Neural cell (in vitro differentiated cells): ENCODE measurements at regions not wholly inside any gene's neighbourhood (a gene's known extent, or its start where the extent isn't known, plus 50 kb on each side); places are given as distances from the start of the nearest gene placed in this dataset.

Experiments used
- EP300 ChIP-seq: fragments of 450-650 bp; conservative IDR thresholded peaks from 2 replicates; pipeline ENCODE4 v1.6.1; 2014; ENCODE audit warnings: antibody characterized with exemption, mild to moderate bottlenecking, moderate library complexity; ENCODE audit not compliant: poor library complexity, severe bottlenecking
- EZH2 ChIP-seq: fragments of 200-600, 300-800 bp; shearing (Covaris generic), sonication (generic); IDR thresholded peaks from 2 replicates; pipeline ENCODE4 v1.6.1; 2014; ENCODE audit warnings: antibody characterized with exemption, low read length, borderline replicate concordance, mild to moderate bottlenecking; ENCODE audit not compliant: insufficient read depth, poor library complexity, severe bottlenecking
- RAD21 ChIP-seq: fragments of 450-650 bp; conservative IDR thresholded peaks from 2 replicates; pipeline ENCODE4 v1.6.1; 2014; ENCODE audit warnings: antibody characterized with exemption, mild to moderate bottlenecking, moderate library complexity
- SMC3 ChIP-seq: fragments of 450-650 bp; conservative IDR thresholded peaks from 2 replicates; pipeline ENCODE4 v1.6.1; 2014; ENCODE audit warnings: antibody characterized with exemption, mild to moderate bottlenecking, moderate library complexity; ENCODE audit not compliant: poor library complexity
- TAF1 ChIP-seq: IDR thresholded peaks from 2 replicates; pipeline ENCODE4 v1.6.1; 2012; ENCODE audit warnings: low read depth
- TF ChIP-seq, protein P1 (sequence below): fragments of 450-650 bp; IDR thresholded peaks from 2 replicates; pipeline ENCODE4 v1.5.1; 2014; ENCODE audit warnings: antibody characterized with exemption, mild to moderate bottlenecking, moderate library complexity; ENCODE audit not compliant: poor library complexity, severe bottlenecking
- TF ChIP-seq, protein P2 (sequence below): IDR thresholded peaks from 2 replicates; pipeline ENCODE4 v1.6.1; 2012; ENCODE audit warnings: borderline replicate concordance

DNA sequence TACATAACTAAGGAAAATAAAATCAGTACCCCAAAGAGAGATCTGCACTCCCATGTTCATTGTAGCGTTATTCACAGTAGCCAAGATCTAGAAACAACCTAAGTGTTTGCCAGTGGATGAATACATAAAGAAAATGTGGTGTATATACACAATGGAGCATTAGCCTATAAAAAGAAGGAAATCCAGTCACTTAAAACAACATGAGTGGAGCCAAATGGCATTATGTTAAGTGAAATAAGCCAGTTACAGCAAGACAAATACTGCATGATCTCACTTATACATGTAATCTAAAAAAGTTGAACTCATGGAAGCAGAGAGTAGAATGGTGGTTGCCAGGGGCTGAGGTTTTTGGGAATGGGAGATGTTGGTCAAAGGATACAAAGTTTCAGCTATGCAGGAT lies 508.3 kb upstream of the B3GALT2 start:
- no peak for TF ChIP-seq EZH2
- TF ChIP-seq, protein P1, sequence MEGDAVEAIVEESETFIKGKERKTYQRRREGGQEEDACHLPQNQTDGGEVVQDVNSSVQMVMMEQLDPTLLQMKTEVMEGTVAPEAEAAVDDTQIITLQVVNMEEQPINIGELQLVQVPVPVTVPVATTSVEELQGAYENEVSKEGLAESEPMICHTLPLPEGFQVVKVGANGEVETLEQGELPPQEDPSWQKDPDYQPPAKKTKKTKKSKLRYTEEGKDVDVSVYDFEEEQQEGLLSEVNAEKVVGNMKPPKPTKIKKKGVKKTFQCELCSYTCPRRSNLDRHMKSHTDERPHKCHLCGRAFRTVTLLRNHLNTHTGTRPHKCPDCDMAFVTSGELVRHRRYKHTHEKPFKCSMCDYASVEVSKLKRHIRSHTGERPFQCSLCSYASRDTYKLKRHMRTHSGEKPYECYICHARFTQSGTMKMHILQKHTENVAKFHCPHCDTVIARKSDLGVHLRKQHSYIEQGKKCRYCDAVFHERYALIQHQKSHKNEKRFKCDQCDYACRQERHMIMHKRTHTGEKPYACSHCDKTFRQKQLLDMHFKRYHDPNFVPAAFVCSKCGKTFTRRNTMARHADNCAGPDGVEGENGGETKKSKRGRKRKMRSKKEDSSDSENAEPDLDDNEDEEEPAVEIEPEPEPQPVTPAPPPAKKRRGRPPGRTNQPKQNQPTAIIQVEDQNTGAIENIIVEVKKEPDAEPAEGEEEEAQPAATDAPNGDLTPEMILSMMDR = no peak
- TF ChIP-seq RAD21 = no peak
- TF ChIP-seq EP300 = no peak
- no peak for TF ChIP-seq SMC3
- TF ChIP-seq TAF1 = no peak
- TF ChIP-seq, protein P2, sequence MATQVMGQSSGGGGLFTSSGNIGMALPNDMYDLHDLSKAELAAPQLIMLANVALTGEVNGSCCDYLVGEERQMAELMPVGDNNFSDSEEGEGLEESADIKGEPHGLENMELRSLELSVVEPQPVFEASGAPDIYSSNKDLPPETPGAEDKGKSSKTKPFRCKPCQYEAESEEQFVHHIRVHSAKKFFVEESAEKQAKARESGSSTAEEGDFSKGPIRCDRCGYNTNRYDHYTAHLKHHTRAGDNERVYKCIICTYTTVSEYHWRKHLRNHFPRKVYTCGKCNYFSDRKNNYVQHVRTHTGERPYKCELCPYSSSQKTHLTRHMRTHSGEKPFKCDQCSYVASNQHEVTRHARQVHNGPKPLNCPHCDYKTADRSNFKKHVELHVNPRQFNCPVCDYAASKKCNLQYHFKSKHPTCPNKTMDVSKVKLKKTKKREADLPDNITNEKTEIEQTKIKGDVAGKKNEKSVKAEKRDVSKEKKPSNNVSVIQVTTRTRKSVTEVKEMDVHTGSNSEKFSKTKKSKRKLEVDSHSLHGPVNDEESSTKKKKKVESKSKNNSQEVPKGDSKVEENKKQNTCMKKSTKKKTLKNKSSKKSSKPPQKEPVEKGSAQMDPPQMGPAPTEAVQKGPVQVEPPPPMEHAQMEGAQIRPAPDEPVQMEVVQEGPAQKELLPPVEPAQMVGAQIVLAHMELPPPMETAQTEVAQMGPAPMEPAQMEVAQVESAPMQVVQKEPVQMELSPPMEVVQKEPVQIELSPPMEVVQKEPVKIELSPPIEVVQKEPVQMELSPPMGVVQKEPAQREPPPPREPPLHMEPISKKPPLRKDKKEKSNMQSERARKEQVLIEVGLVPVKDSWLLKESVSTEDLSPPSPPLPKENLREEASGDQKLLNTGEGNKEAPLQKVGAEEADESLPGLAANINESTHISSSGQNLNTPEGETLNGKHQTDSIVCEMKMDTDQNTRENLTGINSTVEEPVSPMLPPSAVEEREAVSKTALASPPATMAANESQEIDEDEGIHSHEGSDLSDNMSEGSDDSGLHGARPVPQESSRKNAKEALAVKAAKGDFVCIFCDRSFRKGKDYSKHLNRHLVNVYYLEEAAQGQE = no peak
